ENCODE measurements at regions not wholly inside any gene's neighbourhood (a gene's known extent, or its start where the extent isn't known, plus 50 kb on each side); places are given as distances from the start of the nearest gene placed in this dataset.

GRCh38 chr6:97864826-97865225, 581.8 kb upstream of the MMS22L start:
- no peaks in the 10 kb centered on the region for H3K27me3 Mint-ChIP-seq (ENCODE audit: low read depth)
- no peak overlapping the region for H3K27ac Mint-ChIP-seq (ENCODE audit: unreplicated experiment)
- peaks cover 3% of the 10 kb centered on the region for H3K4me1 Mint-ChIP-seq
- H3K4me3 Mint-ChIP-seq: no peak overlapping the region
- no peak for TF ChIP-seq CTCF (conservative IDR thresholded peaks at IDR 0.05)
- DNase-seq (ENCODE audit: low read depth, low spot score): no peak
- no peaks in the 10 kb centered on the region for H3K36me3 Mint-ChIP-seq (ENCODE audit: low read depth)
- H3K9me3 Mint-ChIP-seq: no peaks in the 10 kb centered on the region

GRCh38 chr6:97865612-97866011, 582.6 kb upstream of the MMS22L start:
- no peak for TF ChIP-seq CTCF (conservative IDR thresholded peaks at IDR 0.05)
- no peaks in the 10 kb centered on the region for H3K36me3 Mint-ChIP-seq (ENCODE audit: low read depth)
- no peaks in the 10 kb centered on the region for H3K27me3 Mint-ChIP-seq (ENCODE audit: low read depth)
- H3K27ac Mint-ChIP-seq (ENCODE audit: unreplicated experiment): no peak overlapping the region
- DNase-seq (ENCODE audit: low read depth, low spot score): no peak
- no peak overlapping the region for H3K4me3 Mint-ChIP-seq
- H3K4me1 Mint-ChIP-seq: peaks cover 3% of the 10 kb centered on the region
- no peaks in the 10 kb centered on the region for H3K9me3 Mint-ChIP-seq

- no peak for TF ChIP-seq CTCF (conservative IDR thresholded peaks at IDR 0.05)
- no peaks in the 10 kb centered on the region for H3K36me3 Mint-ChIP-seq (ENCODE audit: low read depth)
- H3K9me3 Mint-ChIP-seq: no peaks in the 10 kb centered on the region
Observed at GRCh38 chr6:97866616-97867015, 583.6 kb upstream of the MMS22L start.

GRCh38 chr6:97867177-97867576, 584.2 kb upstream of the MMS22L start:
- Mint-ChIP-seq H3K27me3 (ENCODE audit: low read depth) (no peaks in the 10 kb centered on the region), H3K4me1 (peaks cover 3% of the 10 kb centered on the region), H3K36me3 (ENCODE audit: low read depth) (no peaks in the 10 kb centered on the region), H3K4me3 (no peak overlapping the region), H3K9me3 (no peaks in the 10 kb centered on the region), H3K27ac (ENCODE audit: unreplicated experiment) (no peak overlapping the region)
- TF ChIP-seq CTCF (conservative IDR thresholded peaks at IDR 0.05): no peak
- no peak for DNase-seq (ENCODE audit: low read depth, low spot score)

More at GRCh38 chr6:97866616-97867015, 583.6 kb upstream of the MMS22L start:
- Mint-ChIP-seq H3K27me3 (ENCODE audit: low read depth) (no peaks in the 10 kb centered on the region), H3K27ac (ENCODE audit: unreplicated experiment) (no peak overlapping the region), H3K4me1 (peaks cover 3% of the 10 kb centered on the region), H3K4me3 (no peak overlapping the region)
- no peak for DNase-seq (ENCODE audit: low read depth, low spot score)

- H3K27ac Mint-ChIP-seq (ENCODE audit: unreplicated experiment): no peak overlapping the region
- H3K4me3 Mint-ChIP-seq: no peak overlapping the region
- no peak for DNase-seq (ENCODE audit: low read depth, low spot score)
- no peaks in the 10 kb centered on the region for H3K27me3 Mint-ChIP-seq (ENCODE audit: low read depth)
- H3K4me1 Mint-ChIP-seq: peaks cover 3% of the 10 kb centered on the region
- no peaks in the 10 kb centered on the region for H3K36me3 Mint-ChIP-seq (ENCODE audit: low read depth)
- no peaks in the 10 kb centered on the region for H3K9me3 Mint-ChIP-seq
- no peak for TF ChIP-seq CTCF (conservative IDR thresholded peaks at IDR 0.05)
Observed at GRCh38 chr6:97870273-97870672, 587.3 kb upstream of the MMS22L start.

GRCh38 chr6:97876711-97877110, 593.7 kb upstream of the MMS22L start:
- Mint-ChIP-seq H3K36me3 (ENCODE audit: low read depth) (no peaks in the 10 kb centered on the region), H3K27me3 (ENCODE audit: low read depth) (no peaks in the 10 kb centered on the region), H3K4me3 (no peak overlapping the region), H3K27ac (ENCODE audit: unreplicated experiment) (no peak overlapping the region), H3K9me3 (peaks cover 4% of the 10 kb centered on the region), H3K4me1 (peaks cover 18% of the 10 kb centered on the region)
- DNase-seq (ENCODE audit: low read depth, low spot score): no peak
- TF ChIP-seq CTCF (conservative IDR thresholded peaks at IDR 0.05): no peak
